KMS-11 (cell line): ENCODE measurements at regions not wholly inside any gene's neighbourhood (a gene's known extent, or its start where the extent isn't known, plus 50 kb on each side); places are given as distances from the start of the nearest gene placed in this dataset.
"Not testable (repeated sequence)": the region's sequence is repeated elsewhere in the genome, so short reads cannot be mapped to it uniquely, and the experiment has no call there.

Experiments used
- H2AFZ ChIP-seq: fragments of 200-600 bp; sonication (generic); 2 replicates; pipeline ENCODE4 v1.6.1; 2016; ENCODE audit warnings: antibody characterized with exemption, mixed run types, low read depth
- H3K27ac ChIP-seq: fragments of 200-600 bp; sonication (generic); 2 replicates; pipeline ENCODE4 v1.6.1; 2016; ENCODE audit warnings: mild to moderate bottlenecking, mixed run types
- H3K27me3 ChIP-seq: fragments of 200-600 bp; sonication (generic); 2 replicates; pipeline ENCODE4 v1.6.1; 2017; ENCODE audit warnings: mild to moderate bottlenecking, low read depth, mixed run types, moderate library complexity; ENCODE audit not compliant: insufficient read depth
- H3K36me3 ChIP-seq: fragments of 200-600 bp; sonication (generic); 2 replicates; pipeline ENCODE4 v1.6.1; 2017; ENCODE audit warnings: mild to moderate bottlenecking, mixed run types; ENCODE audit not compliant: insufficient read depth
- H3K4me1 ChIP-seq: fragments of 200-600 bp; sonication (generic); 2 replicates; pipeline ENCODE4 v1.6.1; 2016; ENCODE audit warnings: mild to moderate bottlenecking, low read depth, mixed run types; ENCODE audit not compliant: poor library complexity, severe bottlenecking
- H3K4me2 ChIP-seq: fragments of 200-600 bp; sonication (generic); 2 replicates; pipeline ENCODE4 v1.7.0; 2016; ENCODE audit warnings: mild to moderate bottlenecking, mixed run types
- H3K4me3 ChIP-seq: fragments of 200-600 bp; sonication (generic); IDR thresholded peaks from 2 replicates; pipeline ENCODE4 v1.6.1; 2017; ENCODE audit warnings: low read depth, low read length, mixed read lengths; ENCODE audit not compliant: insufficient read depth
- H3K79me2 ChIP-seq: fragments of 200-600 bp; sonication (generic); 2 replicates; pipeline ENCODE4 v1.6.1; 2016; ENCODE audit warnings: low read depth, mixed run types; ENCODE audit not compliant: insufficient read depth
- H3K9ac ChIP-seq: fragments of 200-600 bp; sonication (generic); 2 replicates; pipeline ENCODE4 v1.6.1; 2016; ENCODE audit warnings: mild to moderate bottlenecking, mixed run types
- H4K20me1 ChIP-seq: fragments of 200-600 bp; sonication (generic); 2 replicates; pipeline ENCODE4 v1.6.1; 2016; ENCODE audit warnings: mild to moderate bottlenecking, mixed run types; ENCODE audit not compliant: insufficient read depth
- CTCF ChIP-seq: fragments of 200-600 bp; sonication (generic); conservative IDR thresholded peaks from 2 replicates; pipeline ENCODE4 v1.6.1; 2017; ENCODE audit warnings: low read depth, mild to moderate bottlenecking, antibody characterized with exemption, low read length, moderate library complexity, mixed read lengths

- Histone ChIP-seq H3K27me3 (no peaks in the 10 kb centered on the region), H3K4me2 (no peak overlapping the region), H3K36me3 (no peaks in the 10 kb centered on the region), H4K20me1 (no peaks in the 10 kb centered on the region), H3K79me2 (no peaks in the 10 kb centered on the region), H2AFZ (no peak overlapping the region), H3K4me1 (no peaks in the 10 kb centered on the region), H3K4me3 (no peak overlapping the region), H3K27ac (no peak overlapping the region), H3K9ac (no peak overlapping the region)
- no peak for TF ChIP-seq CTCF
These were observed 266.8 kb downstream of the TEX29 start for GRCh38 chr13:111587249-111587648.

GRCh38 chr13:111589321-111589720 is 268.9 kb downstream of the TEX29 start:
- no peak overlapping the region for H3K4me3 ChIP-seq
- H3K79me2 ChIP-seq = no peaks in the 10 kb centered on the region
- no peak overlapping the region for H3K9ac ChIP-seq
- H4K20me1 ChIP-seq = no peaks in the 10 kb centered on the region
- no peaks in the 10 kb centered on the region for H3K36me3 ChIP-seq
- no peak overlapping the region for H3K27ac ChIP-seq
- no peaks in the 10 kb centered on the region for H3K4me1 ChIP-seq
- TF ChIP-seq CTCF = no peak
- no peak overlapping the region for H2AFZ ChIP-seq
- H3K4me2 ChIP-seq = no peak overlapping the region
- no peaks in the 10 kb centered on the region for H3K27me3 ChIP-seq

- no peaks in the 10 kb centered on the region for H3K4me1 ChIP-seq
- H3K27ac ChIP-seq = no peak overlapping the region
- no peak overlapping the region for H3K4me2 ChIP-seq
- H2AFZ ChIP-seq = no peak overlapping the region
- H3K4me3 ChIP-seq = no peak overlapping the region
- TF ChIP-seq CTCF = no peak
- H3K27me3 ChIP-seq = no peaks in the 10 kb centered on the region
- no peak overlapping the region for H3K9ac ChIP-seq
- no peaks in the 10 kb centered on the region for H4K20me1 ChIP-seq
- no peaks in the 10 kb centered on the region for H3K79me2 ChIP-seq
- no peaks in the 10 kb centered on the region for H3K36me3 ChIP-seq
These were observed 269.6 kb downstream of the TEX29 start for GRCh38 chr13:111589992-111590391.

GRCh38 chr13:111590796-111591195 is 270.4 kb downstream of the TEX29 start:
- H3K27me3 ChIP-seq = no peaks in the 10 kb centered on the region
- no peak overlapping the region for H2AFZ ChIP-seq
- H3K79me2 ChIP-seq = no peaks in the 10 kb centered on the region
- no peak for TF ChIP-seq CTCF
- H3K9ac ChIP-seq = no peak overlapping the region
- H3K27ac ChIP-seq = no peak overlapping the region
- H3K4me2 ChIP-seq = no peak overlapping the region
- H3K4me3 ChIP-seq = no peak overlapping the region
- no peaks in the 10 kb centered on the region for H4K20me1 ChIP-seq
- no peaks in the 10 kb centered on the region for H3K36me3 ChIP-seq
- H3K4me1 ChIP-seq = no peaks in the 10 kb centered on the region

- H3K4me1 ChIP-seq, H3K4me3 ChIP-seq, H4K20me1 ChIP-seq, H3K79me2 ChIP-seq, H3K9ac ChIP-seq, H2AFZ ChIP-seq, H3K27ac ChIP-seq, H3K4me2 ChIP-seq, H3K36me3 ChIP-seq, H3K27me3 ChIP-seq: not testable (repeated sequence)
These were observed 273.0 kb downstream of the TEX29 start for GRCh38 chr13:111593490-111593889.
